Inflammatory macrophage treated with lipopolysaccharide for 1 hour (primary cell): ENCODE measurements at regions not wholly inside any gene's neighbourhood (a gene's known extent, or its start where the extent isn't known, plus 50 kb on each side); places are given as distances from the start of the nearest gene placed in this dataset.
A peak's percentile ranks its signal among the peaks of the same experiment; 100 is the strongest.
"Not testable (repeated sequence)": the region's sequence is repeated elsewhere in the genome, so short reads cannot be mapped to it uniquely, and the experiment has no call there.

Experiments used
- DNase-seq, 2 donors: peaks; one replicate each; pipeline ENCODE4 v3.0.0-alpha.2; 2020 to 2022

GRCh38 chr6:137787016-137787415 lies 80.0 kb upstream of the TNFAIP3 start:
- DNase-seq, result no peak

GRCh38 chr6:137788248-137788647 lies 78.8 kb upstream of the TNFAIP3 start:
- no peak for DNase-seq

DNA sequence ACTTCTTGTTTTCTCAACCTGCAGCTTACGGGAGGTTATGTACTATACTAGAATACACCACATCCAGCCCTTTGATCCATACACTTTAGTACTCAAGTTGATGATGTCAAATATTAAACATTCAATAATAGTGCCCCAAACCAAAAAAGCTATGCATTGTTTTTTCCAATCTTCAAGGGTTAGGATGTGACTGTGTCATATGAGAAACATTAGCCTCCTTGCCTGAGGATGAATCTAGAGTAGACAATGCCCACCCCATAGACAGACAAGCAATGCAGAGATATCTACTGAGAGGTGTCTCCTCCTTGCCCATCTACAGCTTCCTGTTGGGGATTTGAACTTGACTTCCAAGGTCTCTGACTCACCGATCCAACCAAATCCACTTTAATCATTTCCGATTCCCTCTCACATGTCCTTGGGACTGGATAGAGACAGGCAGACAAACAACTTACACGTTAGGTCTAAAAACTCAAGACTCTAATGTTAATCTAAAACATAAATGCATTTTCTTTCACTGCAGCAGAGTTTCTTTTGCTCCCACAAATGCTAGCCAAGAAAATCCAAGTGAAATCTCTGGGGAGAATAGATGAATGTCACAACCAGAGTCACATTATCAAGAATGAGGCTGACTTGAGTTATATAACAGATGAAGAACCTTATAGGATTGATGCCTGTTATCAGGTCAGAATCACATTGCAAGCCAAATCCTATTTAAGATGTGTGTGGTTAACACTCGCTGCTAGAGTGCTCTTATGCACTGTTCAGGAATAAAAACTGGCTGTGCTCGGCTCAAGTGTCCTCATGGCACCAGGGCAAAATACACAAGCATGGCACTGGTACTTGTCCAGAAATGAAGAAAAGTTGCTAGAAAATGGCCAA lies 75.5 kb upstream of the TNFAIP3 start:
- DNase-seq, result no peak

- peak in 1 of 2 donors; percentile 64 for DNase-seq
These were observed 74.7 kb upstream of the TNFAIP3 start for GRCh38 chr6:137792160-137793033.

DNA sequence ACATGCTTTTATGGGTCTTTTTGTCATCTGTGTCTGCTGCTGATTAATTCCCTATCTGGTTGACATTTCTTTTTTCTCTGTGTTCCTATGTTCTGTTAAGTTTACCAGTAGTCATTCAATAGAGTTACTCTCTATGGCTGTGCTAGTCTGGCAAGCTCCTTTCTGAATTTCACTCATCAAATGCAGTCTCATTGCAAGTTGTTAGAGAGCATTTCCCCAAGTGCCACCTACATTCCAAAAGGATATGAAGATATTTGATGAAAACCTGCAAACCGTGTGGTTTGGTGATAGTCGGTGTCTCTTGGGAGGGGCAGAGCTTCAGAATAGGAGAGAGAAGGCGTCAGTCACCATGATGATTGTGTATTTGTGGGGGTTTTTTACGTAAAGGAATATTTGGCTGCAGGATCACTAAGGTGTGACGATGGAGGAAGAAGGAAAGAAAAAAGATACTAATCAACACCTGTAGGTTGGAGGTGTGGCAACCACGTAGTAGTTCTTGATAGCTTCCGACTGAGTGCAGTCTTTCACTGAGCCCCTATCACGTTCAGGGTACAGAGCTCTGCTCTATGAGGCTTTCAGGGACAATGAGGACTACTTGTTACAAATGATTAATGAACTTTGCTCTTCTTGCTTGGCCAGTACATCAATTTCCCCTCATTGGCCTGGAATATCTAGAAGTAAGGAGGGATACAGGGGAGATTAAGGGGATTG lies 73.1 kb upstream of the TNFAIP3 start:
- DNase-seq, result no peak

DNA sequence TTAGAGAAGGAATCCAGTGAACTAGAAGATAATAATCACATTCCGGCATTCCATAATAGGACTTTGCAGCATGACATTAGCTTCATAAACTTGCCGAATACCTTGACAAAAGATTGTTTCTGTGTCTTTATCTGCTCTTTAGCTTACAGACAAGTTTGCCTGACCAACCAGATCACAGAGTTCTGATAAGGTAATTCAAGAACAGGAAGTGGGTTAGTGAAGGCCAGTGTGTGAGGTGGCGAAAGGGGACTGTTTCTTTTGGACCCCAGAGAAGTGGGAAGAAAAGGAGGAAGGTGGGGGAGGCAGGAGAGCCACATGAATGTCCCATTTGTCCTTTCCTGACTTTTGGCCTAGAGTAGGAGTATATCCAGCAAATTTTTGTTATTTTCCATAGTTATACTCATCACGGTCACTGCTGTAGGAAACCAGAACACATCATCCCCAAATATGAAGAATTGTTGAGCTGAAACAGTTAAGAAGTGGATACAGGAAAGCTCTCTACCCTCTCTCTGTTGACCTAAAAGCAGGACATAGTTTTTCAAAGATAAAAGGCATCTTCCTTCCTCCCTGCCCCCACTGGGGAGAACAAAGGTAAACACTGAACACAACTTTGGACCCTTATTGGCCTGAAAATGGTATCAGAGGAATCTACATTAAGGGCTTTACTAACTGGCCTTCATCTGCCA lies 72.4 kb upstream of the TNFAIP3 start:
- peak in 1 of 2 donors; percentile 73 for DNase-seq

GRCh38 chr6:137795501-137795900 lies 71.6 kb upstream of the TNFAIP3 start:
- no peak for DNase-seq

DNA sequence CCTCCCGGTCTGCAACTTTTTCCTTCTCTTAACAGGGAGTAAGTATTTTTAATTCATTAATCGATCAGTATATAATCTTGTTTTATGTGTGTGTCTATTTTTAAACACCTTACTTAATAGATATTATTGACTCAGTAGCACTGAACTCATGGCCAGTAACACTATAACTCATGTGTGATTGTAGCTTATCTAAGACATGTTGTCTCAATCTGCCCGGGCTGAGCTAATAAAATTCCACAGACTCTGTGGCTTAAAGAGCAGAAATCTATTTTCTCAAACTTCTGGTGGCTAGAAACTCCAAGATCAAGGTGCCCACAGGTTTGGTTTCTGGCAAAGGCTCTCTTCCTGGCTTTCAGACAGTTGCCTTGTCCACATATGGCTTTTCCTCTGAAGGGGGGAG lies 68.8 kb upstream of the TNFAIP3 start:
- DNase-seq, result no peak

GRCh38 chr6:137798846-137799245 lies 68.2 kb upstream of the TNFAIP3 start:
- no peak for DNase-seq

- peak; percentile 59 to 85 for DNase-seq
These were observed 67.0 kb upstream of the TNFAIP3 start for GRCh38 chr6:137799950-137800568.

- DNase-seq, result no peak
These were observed 66.3 kb upstream of the TNFAIP3 start for GRCh38 chr6:137800762-137801161.

DNA sequence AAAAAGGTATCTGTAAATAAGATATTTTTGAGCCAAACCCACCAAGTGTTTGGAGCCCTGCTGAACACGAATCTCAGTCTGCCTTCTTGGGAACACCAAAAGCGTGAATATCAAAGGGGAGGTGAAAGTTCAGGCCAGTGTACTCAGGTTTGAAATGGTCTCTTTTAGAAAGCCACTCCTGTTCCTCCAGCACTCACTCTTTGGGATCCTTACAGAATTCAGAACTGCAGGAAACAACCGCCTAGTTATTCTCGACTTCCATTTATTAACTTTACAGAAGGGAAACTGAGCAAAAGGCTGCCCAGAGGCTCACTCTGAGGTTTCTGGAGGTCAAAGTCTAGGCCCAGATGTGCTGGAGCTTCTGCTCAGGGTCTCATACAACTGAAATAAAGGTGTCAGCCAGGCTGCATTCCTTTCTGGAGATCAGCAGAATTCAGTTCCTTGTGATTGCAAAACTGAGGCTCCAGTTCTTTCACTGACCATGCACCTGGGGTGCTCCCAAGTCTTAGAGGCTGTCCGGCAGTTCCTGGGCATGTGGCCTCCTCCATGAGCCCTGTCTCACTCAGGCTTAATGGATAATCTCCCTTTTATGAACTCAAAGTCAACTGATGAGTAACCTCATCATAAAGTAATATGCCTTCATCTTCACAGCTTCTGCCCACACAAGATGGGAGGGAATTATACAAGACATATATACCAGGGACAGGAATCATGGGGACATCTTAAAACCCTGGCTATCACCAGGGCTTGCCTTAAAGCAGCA lies 65.5 kb upstream of the TNFAIP3 start:
- DNase-seq, result peak in 1 of 2 donors; percentile 50

GRCh38 chr6:137802408-137803182 lies 64.5 kb upstream of the TNFAIP3 start:
- DNase-seq, result no peak

- no peak for DNase-seq
These were observed 62.4 kb upstream of the TNFAIP3 start for GRCh38 chr6:137804637-137805036.

DNA sequence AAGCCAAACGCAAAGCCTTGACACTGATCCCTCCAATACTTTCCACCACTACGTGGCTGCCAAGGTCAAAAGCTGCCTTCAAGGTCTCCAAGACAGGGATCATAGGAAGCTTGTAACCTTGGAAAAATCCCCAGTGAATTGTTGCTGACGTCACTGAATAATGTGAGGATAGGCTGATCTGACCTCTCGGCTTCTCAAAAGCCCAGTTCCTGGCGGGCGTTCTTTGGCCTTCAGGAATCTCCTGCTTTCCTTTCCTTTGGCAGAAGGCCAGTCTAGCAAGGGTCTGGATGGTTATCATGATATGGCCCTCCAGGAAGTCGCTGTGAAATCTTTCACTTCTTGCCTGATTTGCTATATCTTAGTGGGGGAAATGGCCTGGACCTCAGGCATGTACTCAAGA lies 61.4 kb upstream of the TNFAIP3 start:
- no peak for DNase-seq

DNA sequence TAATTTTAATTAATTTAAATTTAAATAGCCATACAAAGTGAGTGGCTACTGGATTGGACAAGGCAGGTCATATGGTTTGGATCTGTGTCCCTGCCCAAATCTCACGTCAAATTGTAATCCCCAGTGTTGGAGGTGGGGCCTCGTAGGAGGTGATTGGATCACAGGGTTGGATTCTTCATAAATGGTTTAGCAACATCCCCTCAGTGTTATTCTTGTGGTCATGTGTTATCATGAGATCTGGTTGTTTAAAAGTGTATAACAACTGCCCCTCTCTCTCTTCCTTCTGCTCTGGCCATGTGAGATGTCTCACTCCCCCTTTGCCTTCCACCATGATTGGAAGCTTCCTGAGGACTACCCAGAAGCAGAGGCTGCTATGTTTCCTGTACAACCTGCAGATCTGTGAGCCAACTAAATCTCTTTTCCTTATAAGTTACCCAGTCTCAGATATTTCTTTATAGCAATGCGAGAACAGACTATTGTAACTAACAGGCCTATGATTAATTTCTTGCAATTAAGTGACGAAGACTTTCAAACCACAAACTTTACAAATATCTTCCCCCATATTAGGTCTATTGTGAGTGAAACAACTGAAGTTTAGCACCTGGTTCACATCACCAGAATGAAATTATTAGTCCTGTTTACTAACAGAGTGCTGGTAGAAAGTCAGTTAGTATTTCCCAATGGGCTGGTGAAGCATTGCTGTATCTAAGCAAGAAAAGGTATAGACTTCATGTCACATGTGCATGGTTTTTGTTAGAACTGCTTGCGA lies 60.0 kb upstream of the TNFAIP3 start:
- DNase-seq, result no peak

GRCh38 chr6:137808191-137808590 lies 58.9 kb upstream of the TNFAIP3 start:
- no peak for DNase-seq

DNA sequence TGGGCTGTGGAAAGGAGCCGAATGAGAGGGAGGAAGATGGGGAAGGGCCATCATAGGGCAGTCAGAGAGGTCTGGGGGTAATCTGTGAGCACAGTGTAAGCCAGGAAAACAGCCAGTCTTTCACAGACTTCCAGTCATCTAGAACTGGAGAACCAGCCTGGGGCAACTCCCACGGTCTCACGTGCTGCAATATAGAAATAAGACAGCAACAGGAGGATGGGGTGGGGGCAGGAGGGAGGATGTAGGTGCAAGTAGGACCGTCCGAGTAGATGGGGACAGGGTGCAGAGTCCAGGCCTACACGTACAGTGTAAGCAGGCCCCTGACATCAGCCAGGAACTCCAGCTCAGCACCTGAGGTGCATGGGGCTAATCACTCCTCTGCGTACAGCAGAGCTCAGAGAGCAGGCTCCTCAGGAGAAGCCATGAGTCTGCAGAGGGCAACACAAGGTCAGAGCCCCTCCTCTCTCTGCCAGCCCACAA lies 58.2 kb upstream of the TNFAIP3 start:
- DNase-seq, result no peak

- not testable (repeated sequence) for DNase-seq
These were observed 57.0 kb upstream of the TNFAIP3 start for GRCh38 chr6:137809895-137810553.
